A673 (cell line): ENCODE measurements at regions not wholly inside any gene's neighbourhood (a gene's known extent, or its start where the extent isn't known, plus 50 kb on each side); places are given as distances from the start of the nearest gene placed in this dataset.

Experiments
- EZH2 ChIP-seq: fragments of 200-600 bp; sonication (generic); IDR thresholded peaks from 2 replicates; pipeline ENCODE4 v1.6.1; 2017; ENCODE audit warnings: borderline replicate concordance, low read depth, mild to moderate bottlenecking, mixed read lengths, antibody characterized with exemption, low read length; ENCODE audit not compliant: poor library complexity, severe bottlenecking
- TF ChIP-seq, protein P1 (sequence below): fragments of 300-800, 200-600 bp; sonication (generic); conservative IDR thresholded peaks from 2 replicates; pipeline ENCODE4 v1.5.1; 2017; ENCODE audit warnings: low read depth, mild to moderate bottlenecking, antibody characterized with exemption, low read length, moderate library complexity, mixed read lengths

DNA sequence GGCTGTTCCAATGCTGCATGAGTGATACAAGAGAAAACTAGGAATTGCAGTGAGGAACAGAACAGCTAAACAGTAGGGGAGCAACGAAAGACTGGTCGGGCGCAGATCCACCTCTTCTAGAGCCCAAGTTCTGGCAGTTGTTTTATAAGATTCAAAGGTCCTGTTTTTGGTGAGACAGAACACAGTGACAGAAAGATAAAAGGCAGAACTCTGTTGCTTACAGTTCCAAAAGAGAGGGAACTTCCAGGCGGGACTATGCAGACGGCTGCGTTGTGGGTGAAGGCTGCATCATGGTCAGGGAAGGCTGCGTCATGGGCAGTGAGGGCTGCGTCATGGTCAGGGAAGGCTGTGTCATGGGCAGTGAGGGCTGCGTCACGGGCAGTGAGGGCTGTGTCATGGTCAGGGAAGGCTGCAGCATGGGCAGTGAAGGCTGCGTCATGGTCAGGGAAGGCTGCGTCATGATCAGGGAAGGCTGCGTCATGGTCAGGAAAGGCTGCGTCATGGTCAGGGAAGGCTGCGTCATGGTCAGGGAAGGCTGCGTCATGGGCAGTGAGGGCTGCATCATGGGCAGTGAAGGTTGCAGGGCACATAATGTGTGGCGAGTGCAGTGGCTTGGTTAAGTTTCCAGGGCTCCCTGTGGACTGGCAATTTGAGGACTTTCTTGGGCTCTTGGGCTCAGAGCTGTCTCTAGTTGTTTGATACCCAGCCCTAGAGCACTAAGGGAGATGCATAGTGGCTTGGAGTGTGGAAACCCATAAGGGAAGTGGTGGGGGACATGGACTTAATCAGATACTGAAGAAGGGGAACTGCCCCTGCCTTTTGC is 619.9 kb downstream of the AACS start:
- TF ChIP-seq, protein P1, sequence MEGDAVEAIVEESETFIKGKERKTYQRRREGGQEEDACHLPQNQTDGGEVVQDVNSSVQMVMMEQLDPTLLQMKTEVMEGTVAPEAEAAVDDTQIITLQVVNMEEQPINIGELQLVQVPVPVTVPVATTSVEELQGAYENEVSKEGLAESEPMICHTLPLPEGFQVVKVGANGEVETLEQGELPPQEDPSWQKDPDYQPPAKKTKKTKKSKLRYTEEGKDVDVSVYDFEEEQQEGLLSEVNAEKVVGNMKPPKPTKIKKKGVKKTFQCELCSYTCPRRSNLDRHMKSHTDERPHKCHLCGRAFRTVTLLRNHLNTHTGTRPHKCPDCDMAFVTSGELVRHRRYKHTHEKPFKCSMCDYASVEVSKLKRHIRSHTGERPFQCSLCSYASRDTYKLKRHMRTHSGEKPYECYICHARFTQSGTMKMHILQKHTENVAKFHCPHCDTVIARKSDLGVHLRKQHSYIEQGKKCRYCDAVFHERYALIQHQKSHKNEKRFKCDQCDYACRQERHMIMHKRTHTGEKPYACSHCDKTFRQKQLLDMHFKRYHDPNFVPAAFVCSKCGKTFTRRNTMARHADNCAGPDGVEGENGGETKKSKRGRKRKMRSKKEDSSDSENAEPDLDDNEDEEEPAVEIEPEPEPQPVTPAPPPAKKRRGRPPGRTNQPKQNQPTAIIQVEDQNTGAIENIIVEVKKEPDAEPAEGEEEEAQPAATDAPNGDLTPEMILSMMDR: no peak
- no peak for TF ChIP-seq EZH2
